Rectal smooth muscle tissue (tissue), 1 donor: ENCODE measurements at regions not wholly inside any gene's neighbourhood (a gene's known extent, or its start where the extent isn't known, plus 50 kb on each side); places are given as distances from the start of the nearest gene placed in this dataset.
"Not testable (repeated sequence)": the region's sequence is repeated elsewhere in the genome, so short reads cannot be mapped to it uniquely, and the experiment has no call there.

Source experiments
- H3K27ac ChIP-seq: one replicate; pipeline ENCODE4 v1.7.0; 2013; ENCODE audit warnings: low read depth, low read length, inconsistent platforms
- H3K27me3 ChIP-seq: one replicate; pipeline ENCODE4 v1.7.0; 2013; ENCODE audit warnings: low read length; ENCODE audit not compliant: control insufficient read depth, insufficient read depth
- H3K36me3 ChIP-seq: one replicate; pipeline ENCODE4 v1.7.0; 2013; ENCODE audit warnings: low read length; ENCODE audit not compliant: control insufficient read depth, insufficient read depth
- H3K4me1 ChIP-seq: one replicate; pipeline ENCODE4 v1.7.0; 2013; ENCODE audit warnings: low read length; ENCODE audit not compliant: control insufficient read depth, insufficient read depth
- H3K4me3 ChIP-seq: one replicate; pipeline ENCODE4 v1.7.0; 2013; ENCODE audit warnings: low read length
- H3K9ac ChIP-seq: one replicate; pipeline ENCODE4 v1.7.0; 2013; ENCODE audit warnings: low read length

DNA sequence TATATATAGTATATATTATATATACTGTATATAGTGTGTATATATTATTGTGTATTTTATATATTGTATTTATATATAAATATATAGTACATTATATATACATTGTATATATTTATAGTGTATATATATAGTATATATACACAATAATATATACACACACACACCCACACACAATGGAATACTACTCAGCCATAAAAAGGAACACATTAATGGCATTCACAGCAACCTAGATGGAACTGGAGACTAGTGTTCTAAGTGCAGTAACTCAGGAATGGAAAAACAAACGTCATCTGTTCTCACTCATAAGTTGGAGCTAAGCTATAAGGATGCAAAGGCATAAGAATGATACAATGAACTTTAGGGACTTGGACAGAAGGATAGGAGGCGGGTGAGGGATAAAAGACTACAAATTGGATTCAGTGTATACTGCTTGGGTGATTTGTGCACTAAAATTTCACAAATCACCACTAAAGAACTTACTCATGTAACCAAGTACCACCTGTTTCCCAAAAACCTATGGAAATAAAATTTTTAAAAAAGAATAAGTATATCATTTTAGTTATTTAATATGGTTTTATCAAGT lies 201.9 kb upstream of the CDH11 start:
- H3K4me1 ChIP-seq = no peaks in the 10 kb centered on the region
- no peaks in the 10 kb centered on the region for H3K36me3 ChIP-seq
- H3K9ac ChIP-seq = no peak overlapping the region
- no peak overlapping the region for H3K4me3 ChIP-seq
- H3K27ac ChIP-seq = no peak overlapping the region
- H3K27me3 ChIP-seq = no peaks in the 10 kb centered on the region

DNA sequence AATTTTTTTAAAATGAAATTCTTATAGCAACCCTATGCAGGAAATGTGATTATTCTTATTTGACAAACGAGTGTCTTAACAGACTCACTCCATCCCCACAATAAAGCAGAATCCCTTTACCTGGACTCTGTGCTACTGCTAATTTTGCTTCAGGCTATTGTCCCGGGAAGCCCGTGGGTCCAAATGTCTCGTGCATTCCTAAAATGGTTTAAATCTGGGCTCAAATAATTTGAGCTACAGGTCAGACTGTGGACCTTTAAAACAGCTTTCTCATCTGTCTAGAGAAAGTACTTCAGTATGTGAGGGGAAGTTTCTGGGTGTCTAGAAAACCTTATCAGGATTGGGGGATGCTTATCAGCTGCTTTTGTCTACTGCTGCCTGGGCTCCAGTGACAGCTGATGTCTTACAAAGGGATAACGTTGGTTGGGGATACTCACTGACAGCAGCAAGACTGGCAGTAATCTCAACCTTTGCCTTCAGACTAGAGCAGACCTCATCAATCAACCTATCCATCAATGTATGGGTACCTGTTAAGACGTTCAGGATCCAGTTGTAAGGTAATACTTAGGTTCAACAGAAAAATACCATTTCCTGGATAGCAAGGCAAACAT lies 197.9 kb upstream of the CDH11 start:
- Histone ChIP-seq H3K27me3 (no peaks in the 10 kb centered on the region), H3K4me3 (no peak overlapping the region), H3K9ac (no peak overlapping the region), H3K36me3 (no peaks in the 10 kb centered on the region), H3K4me1 (no peaks in the 10 kb centered on the region), H3K27ac (no peak overlapping the region)

- no peaks in the 10 kb centered on the region for H3K4me1 ChIP-seq
- no peak overlapping the region for H3K4me3 ChIP-seq
- H3K27ac ChIP-seq = no peak overlapping the region
- no peaks in the 10 kb centered on the region for H3K27me3 ChIP-seq
- H3K36me3 ChIP-seq = no peaks in the 10 kb centered on the region
- H3K9ac ChIP-seq = no peak overlapping the region
Measured at GRCh38 chr16:65318590-65319257, 196.9 kb upstream of the CDH11 start.

GRCh38 chr16:65318138-65318537 lies 196.3 kb upstream of the CDH11 start:
- Histone ChIP-seq H3K27ac (no peak overlapping the region), H3K4me3 (no peak overlapping the region), H3K4me1 (no peaks in the 10 kb centered on the region), H3K9ac (no peak overlapping the region), H3K36me3 (no peaks in the 10 kb centered on the region), H3K27me3 (no peaks in the 10 kb centered on the region)

- Histone ChIP-seq H3K36me3 (no peaks in the 10 kb centered on the region), H3K4me1 (no peaks in the 10 kb centered on the region), H3K27me3 (no peaks in the 10 kb centered on the region), H3K9ac (no peak overlapping the region), H3K27ac (no peak overlapping the region), H3K4me3 (no peak overlapping the region)
Measured at GRCh38 chr16:65316808-65317207, 194.9 kb upstream of the CDH11 start.

DNA sequence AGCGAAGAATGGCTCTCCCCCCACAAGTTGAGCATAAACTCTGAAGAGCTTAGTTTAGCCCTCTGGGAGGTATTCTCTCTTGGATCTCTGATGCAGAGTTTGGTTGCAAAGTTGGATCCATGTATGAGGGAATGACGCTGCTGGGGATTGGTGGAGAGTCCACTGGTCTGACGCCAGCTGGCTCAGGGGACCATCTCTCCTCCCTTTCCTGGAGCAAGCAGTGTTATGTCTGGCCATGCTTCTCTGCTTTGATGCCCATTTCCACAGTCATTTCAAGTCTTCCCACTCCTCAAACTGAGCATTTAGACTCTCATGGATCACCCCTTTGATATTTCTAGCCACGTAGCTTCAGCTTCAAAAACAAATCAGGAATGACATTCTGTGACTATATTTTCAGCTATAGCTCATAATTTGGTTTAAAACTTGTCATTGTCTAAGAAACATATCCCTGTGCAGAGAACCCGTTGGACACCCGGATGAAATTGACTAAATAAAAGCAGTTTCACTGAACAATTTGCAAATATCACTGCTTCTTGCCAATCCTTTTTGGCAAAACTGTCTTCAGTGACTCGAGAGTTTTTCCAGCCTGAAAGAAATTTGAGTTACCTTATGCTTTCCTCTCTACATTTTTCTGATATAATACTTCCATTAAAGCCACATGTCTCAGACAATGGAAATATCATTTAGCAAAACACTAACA lies 193.4 kb upstream of the CDH11 start:
- Histone ChIP-seq H3K27me3 (no peaks in the 10 kb centered on the region), H3K4me1 (no peaks in the 10 kb centered on the region), H3K4me3 (no peak overlapping the region), H3K36me3 (no peaks in the 10 kb centered on the region), H3K9ac (no peak overlapping the region), H3K27ac (no peak overlapping the region)

DNA sequence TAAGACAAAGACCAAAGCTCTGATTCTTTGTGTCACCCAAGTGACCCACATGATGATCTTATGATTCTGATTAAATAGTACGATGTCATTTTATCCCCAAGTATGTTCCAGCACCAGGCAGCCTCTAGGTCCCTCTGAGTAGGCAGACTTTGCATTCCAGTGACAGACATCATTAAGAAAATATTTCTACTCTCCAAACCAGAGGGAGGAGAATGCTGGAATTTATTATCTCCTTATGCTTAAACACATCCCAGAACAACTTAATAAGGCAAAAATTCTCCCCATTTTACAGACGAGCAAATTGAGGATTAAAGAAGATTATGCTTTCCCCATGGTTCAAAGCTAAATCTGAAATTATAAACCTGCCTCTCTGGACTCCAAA lies 192.8 kb upstream of the CDH11 start:
- H3K9ac ChIP-seq = no peak overlapping the region
- H3K4me3 ChIP-seq = no peak overlapping the region
- H3K27me3 ChIP-seq = no peaks in the 10 kb centered on the region
- no peaks in the 10 kb centered on the region for H3K36me3 ChIP-seq
- no peak overlapping the region for H3K27ac ChIP-seq
- H3K4me1 ChIP-seq = no peaks in the 10 kb centered on the region

GRCh38 chr16:65313936-65314626 lies 192.2 kb upstream of the CDH11 start:
- Histone ChIP-seq H3K27me3 (no peaks in the 10 kb centered on the region), H3K27ac (no peak overlapping the region), H3K9ac (no peak overlapping the region), H3K4me3 (no peak overlapping the region), H3K4me1 (no peaks in the 10 kb centered on the region), H3K36me3 (no peaks in the 10 kb centered on the region)

DNA sequence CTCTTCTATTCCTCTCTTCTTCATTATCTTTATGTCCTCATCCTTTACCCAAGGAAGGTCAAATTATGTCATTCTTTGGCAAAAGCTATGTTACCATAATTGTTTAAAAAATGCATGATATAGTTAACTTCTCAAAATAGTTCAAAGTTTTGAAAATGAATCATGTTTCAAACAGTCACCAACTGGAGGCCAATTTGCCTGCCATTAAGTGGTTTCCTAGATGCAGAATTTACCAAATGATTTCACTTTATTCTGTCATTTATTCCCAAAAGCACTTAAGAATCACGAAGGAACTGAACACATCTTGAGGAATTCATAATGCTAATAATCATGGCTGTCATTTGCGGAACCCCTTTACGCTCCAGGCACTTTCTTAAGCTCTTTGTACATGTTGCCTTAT lies 190.9 kb upstream of the CDH11 start:
- no peak overlapping the region for H3K4me3 ChIP-seq
- no peaks in the 10 kb centered on the region for H3K4me1 ChIP-seq
- no peaks in the 10 kb centered on the region for H3K36me3 ChIP-seq
- H3K27me3 ChIP-seq = no peaks in the 10 kb centered on the region
- no peak overlapping the region for H3K9ac ChIP-seq
- no peak overlapping the region for H3K27ac ChIP-seq

DNA sequence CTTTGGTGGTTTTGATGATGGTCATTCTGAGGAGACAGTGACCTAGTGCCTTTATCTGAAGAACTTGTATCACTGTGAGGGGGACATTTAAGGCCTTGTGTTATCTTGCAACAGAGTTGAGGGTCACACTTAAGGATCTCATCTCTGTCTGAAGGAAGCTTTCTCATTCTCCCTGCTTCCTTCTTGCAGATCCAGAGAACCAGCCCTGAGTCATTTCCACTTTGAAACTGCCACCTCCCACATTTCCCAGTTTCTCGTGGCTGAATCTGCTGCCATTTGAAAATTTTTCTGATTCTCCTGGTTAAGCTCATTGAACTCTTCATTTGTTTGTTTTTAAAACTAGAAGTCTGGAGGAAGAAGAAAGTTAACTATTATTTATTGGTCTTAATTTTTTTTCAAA lies 190.2 kb upstream of the CDH11 start:
- no peaks in the 10 kb centered on the region for H3K27me3 ChIP-seq
- H3K9ac ChIP-seq = no peak overlapping the region
- no peaks in the 10 kb centered on the region for H3K36me3 ChIP-seq
- H3K4me3 ChIP-seq = no peak overlapping the region
- H3K27ac ChIP-seq = no peak overlapping the region
- no peaks in the 10 kb centered on the region for H3K4me1 ChIP-seq

DNA sequence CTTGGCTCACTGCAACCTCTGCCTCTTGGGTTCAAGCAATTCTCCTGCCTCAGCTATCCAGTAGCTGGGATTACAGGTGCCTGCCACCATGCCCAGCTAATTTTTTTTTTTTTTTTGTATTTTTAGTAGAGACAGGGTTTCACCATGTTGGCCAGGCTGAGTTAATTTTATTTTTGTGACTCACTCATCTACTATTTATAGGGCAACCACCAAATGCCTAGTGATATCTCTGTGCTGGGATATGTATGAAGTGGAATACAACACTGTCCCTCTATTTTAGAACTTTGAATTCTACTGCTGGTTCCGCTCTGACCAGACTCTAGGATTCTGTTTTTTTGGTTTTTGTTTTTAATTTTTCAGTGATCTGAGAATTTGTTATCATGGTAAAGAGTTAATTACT lies 188.6 kb upstream of the CDH11 start:
- H3K27ac ChIP-seq, H3K27me3 ChIP-seq, H3K4me1 ChIP-seq, H3K4me3 ChIP-seq, H3K36me3 ChIP-seq, H3K9ac ChIP-seq: not testable (repeated sequence)

- Histone ChIP-seq H3K27me3 (no peaks in the 10 kb centered on the region), H3K9ac (no peak overlapping the region), H3K4me1 (no peaks in the 10 kb centered on the region), H3K27ac (no peak overlapping the region), H3K36me3 (no peaks in the 10 kb centered on the region), H3K4me3 (no peak overlapping the region)
Measured at GRCh38 chr16:65309354-65309753, 187.5 kb upstream of the CDH11 start.
